Gastrocnemius medialis (tissue), 4 donors: ENCODE measurements at regions not wholly inside any gene's neighbourhood (a gene's known extent, or its start where the extent isn't known, plus 50 kb on each side); places are given as distances from the start of the nearest gene placed in this dataset.

Experiments used
- ATAC-seq, 2 donors: fragments of 150-250 bp; one replicate each; pipeline ENCODE4 v1.9.1; 2016
- DNase-seq, 2 donors: peaks; one replicate each; pipeline ENCODE4 v3.0.0-alpha.2; 2019
- H3K27ac ChIP-seq, 4 donors: fragments of 200-600 bp; sonication (generic); 1 replicate in 1 of 4; 2 replicates in 3 of 4; pipeline ENCODE4 v1.5.1; 2016 to 2018; ENCODE audit warnings: mild to moderate bottlenecking in 2 of 4, moderate library complexity in 1 of 4
- H3K27me3 ChIP-seq, 3 donors: fragments of 200-600 bp; sonication (generic) in 2 of 3; 1 replicate in 1 of 3; 2 replicates in 2 of 3; pipeline versions ENCODE4 v1.5.1 to v1.6.0; 2016 to 2019; ENCODE audit warnings: mild to moderate bottlenecking in 1 of 3, moderate library complexity in 1 of 3
- H3K36me3 ChIP-seq, 2 donors: fragments of 200-600 bp; sonication (generic) in 1 of 2; one replicate each; pipeline ENCODE4 v1.5.1; 2017 to 2018
- H3K4me1 ChIP-seq, 2 donors: fragments of 200-600 bp; sonication (generic) in 1 of 2; one replicate each; pipeline ENCODE4 v1.5.1; 2016 to 2017; ENCODE audit warnings: mild to moderate bottlenecking in 2 of 2
- H3K4me3 ChIP-seq, 4 donors: fragments of 200-600 bp; sonication (generic) in 3 of 4; 1 replicate in 1 of 4; 2 replicates in 3 of 4; pipeline ENCODE4 v1.5.1; 2016 to 2019; ENCODE audit warnings: mild to moderate bottlenecking in 2 of 4
- H3K9me3 ChIP-seq, 3 donors: fragments of 200-600 bp; sonication (generic) in 2 of 3; 1 replicate in 1 of 3; 2 replicates in 2 of 3; pipeline ENCODE4 v1.5.1; 2016 to 2019
- POLR2A ChIP-seq, 2 donors: fragments of 450-650 bp; IDR thresholded peaks; one replicate each; pipeline ENCODE4 v1.6.1; 2017; ENCODE audit warnings: antibody characterized with exemption in 2 of 2, mild to moderate bottlenecking in 2 of 2, moderate library complexity in 2 of 2
- in situ Hi-C, 4 donors: fragments of 200-750 bp; cut with MboI; loops; one replicate each; pipeline versions ENCODE4 v1.15.0 to v1.8.0; 2017; ENCODE audit warnings: low sequenced_read_pairs in 4 of 4
- intact Hi-C: fragments of 100-400 bp; cut with DNase I; formaldehyde crosslinking; loops from one replicate; pipeline ENCODE4 v1.15.1; 2023; ENCODE audit warnings: low total_unique reads
- TF ChIP-seq, protein P1 (sequence below), 5 experiments: fragments of 450-650 bp in 3 of 5; fragments of 200-600 bp in 2 of 5; sonication (generic) in 2 of 5; IDR thresholded peaks in 4 of 5; conservative IDR thresholded peaks in 1 of 5; 1 replicate in 4 of 5; 2 replicates in 1 of 5; pipeline ENCODE4 v1.5.1; 2016 to 2019; ENCODE audit warnings: antibody characterized with exemption in 5 of 5, mild to moderate bottlenecking in 3 of 5, moderate library complexity in 3 of 5

DNA sequence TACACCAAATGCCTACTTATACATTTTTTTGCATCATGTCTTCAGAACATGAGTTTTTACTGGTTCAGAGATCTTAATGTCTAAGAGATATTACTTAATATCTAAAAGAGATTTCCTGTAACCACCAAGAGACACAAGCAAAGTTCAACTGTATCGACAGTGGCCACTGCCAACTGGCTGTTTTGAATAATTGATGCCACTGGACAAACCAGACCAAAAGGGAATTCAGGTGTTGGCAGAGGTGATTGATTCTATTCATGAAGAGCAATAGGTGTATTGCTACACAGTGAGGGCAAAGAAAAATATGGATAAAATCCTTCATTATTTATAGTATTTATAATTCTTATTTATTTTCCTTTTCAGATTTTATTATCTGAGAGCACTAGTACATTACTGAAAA is 58.5 kb upstream of the ANKRD17 start:
- TF ChIP-seq, protein P1, sequence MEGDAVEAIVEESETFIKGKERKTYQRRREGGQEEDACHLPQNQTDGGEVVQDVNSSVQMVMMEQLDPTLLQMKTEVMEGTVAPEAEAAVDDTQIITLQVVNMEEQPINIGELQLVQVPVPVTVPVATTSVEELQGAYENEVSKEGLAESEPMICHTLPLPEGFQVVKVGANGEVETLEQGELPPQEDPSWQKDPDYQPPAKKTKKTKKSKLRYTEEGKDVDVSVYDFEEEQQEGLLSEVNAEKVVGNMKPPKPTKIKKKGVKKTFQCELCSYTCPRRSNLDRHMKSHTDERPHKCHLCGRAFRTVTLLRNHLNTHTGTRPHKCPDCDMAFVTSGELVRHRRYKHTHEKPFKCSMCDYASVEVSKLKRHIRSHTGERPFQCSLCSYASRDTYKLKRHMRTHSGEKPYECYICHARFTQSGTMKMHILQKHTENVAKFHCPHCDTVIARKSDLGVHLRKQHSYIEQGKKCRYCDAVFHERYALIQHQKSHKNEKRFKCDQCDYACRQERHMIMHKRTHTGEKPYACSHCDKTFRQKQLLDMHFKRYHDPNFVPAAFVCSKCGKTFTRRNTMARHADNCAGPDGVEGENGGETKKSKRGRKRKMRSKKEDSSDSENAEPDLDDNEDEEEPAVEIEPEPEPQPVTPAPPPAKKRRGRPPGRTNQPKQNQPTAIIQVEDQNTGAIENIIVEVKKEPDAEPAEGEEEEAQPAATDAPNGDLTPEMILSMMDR (IDR thresholded peaks at IDR 0.05 in 4 of 5, conservative IDR thresholded peaks at IDR 0.05 in 1 of 5) = no peak
- TF ChIP-seq POLR2A (IDR thresholded peaks at IDR 0.05) = no peak
- in situ Hi-C loops = loop anchor here in 2 of 4 donors (25.0 kb wide), 2 partner anchors 320 to 820 kb away; no protein-coding TSS in a partner anchor
- no peak overlapping the region for H3K4me3 ChIP-seq
- intact Hi-C loops = no loop called here
- no peak for DNase-seq
- H3K27ac ChIP-seq = no peak overlapping the region
- no peaks in the 10 kb centered on the region for H3K27me3 ChIP-seq
- no peaks in the 10 kb centered on the region for H3K9me3 ChIP-seq
- no peak for ATAC-seq
- H3K36me3 ChIP-seq = no peaks in the 10 kb centered on the region
- no peaks in the 10 kb centered on the region for H3K4me1 ChIP-seq

DNA sequence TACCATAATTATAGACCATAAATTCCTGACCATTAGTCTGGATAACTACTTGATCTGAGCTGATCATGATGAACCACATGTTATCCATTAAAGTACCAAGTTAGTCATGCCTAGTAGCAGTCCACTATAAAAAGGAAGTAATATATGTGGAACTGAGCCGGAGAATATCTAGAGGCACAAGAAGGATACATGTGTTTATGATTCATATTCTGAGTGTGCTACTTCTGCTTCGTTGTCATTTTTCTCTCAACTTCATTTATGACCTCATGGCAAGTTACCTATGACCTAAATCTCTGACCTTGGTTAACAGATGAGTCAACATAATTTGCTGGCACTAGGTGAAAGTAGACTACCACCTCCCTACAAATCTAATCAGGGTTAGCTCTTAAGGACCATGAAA is 56.5 kb upstream of the ANKRD17 start:
- Histone ChIP-seq H3K4me1 (no peaks in the 10 kb centered on the region), H3K27me3 (no peaks in the 10 kb centered on the region), H3K27ac (no peak overlapping the region), H3K36me3 (no peaks in the 10 kb centered on the region), H3K9me3 (no peaks in the 10 kb centered on the region), H3K4me3 (no peak overlapping the region)
- in situ Hi-C loops (loop anchor here in 2 of 4 donors (25.0 kb wide), 2 partner anchors 322 to 822 kb away; no protein-coding TSS in a partner anchor), intact Hi-C loops (no loop called here)
- DNase-seq = no peak
- TF ChIP-seq, protein P1 (IDR thresholded peaks at IDR 0.05 in 4 of 5, conservative IDR thresholded peaks at IDR 0.05 in 1 of 5) = no peak
- TF ChIP-seq POLR2A (IDR thresholded peaks at IDR 0.05) = no peak
- ATAC-seq = no peak

DNA sequence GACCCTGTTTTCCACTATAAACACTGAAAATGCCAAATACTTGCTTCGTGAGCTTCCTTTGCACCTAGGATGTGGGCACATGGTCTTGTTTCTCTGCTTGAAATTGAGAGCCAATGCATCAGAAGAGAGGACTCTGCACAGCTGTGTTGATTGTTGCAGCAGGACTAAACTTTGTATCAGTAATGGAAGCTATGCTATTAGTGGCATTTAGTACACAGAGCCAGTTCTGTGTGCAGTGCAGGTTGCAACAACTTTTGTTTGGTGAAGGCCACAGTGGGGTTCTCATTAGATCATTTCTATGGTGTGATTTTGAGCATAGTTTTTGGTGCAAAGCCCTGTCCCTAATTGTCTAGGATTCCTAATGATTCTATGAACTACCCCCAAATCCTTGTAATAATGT is 54.4 kb upstream of the ANKRD17 start:
- Histone ChIP-seq H3K27ac (no peak overlapping the region), H3K36me3 (no peaks in the 10 kb centered on the region), H3K9me3 (no peaks in the 10 kb centered on the region), H3K4me3 (no peak overlapping the region), H3K4me1 (no peaks in the 10 kb centered on the region), H3K27me3 (no peaks in the 10 kb centered on the region)
- no peak for ATAC-seq
- intact Hi-C loops = loop anchor here (5.0 kb wide), 1 partner anchor 339 kb away; no protein-coding TSS in a partner anchor
- DNase-seq = no peak
- in situ Hi-C loops = loop anchor here in 2 of 4 donors (25.0 kb wide), 2 partner anchors 324 to 824 kb away; no protein-coding TSS in a partner anchor
- TF ChIP-seq, protein P1 (IDR thresholded peaks at IDR 0.05 in 4 of 5, conservative IDR thresholded peaks at IDR 0.05 in 1 of 5) = no peak
- TF ChIP-seq POLR2A (IDR thresholded peaks at IDR 0.05) = no peak

DNA sequence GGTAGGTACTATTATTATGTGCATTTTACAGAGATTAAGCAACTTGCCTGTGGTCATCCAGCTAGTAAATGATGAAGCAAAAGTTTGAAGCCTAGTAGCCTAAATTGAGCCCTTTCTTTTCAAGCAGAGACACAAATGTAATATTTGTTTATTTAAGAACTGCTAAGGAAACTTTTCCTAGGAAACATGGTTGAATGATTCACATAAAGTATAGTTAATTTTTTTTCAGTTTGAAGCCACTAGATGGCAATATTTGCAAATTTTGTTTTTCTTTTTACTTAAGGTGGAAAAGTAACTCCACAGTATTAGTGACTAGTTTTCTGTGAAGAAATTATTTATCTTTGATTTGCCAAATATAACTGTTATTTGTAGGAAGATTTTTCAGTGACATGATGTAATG is 52.8 kb upstream of the ANKRD17 start:
- TF ChIP-seq POLR2A (IDR thresholded peaks at IDR 0.05) = no peak
- TF ChIP-seq, protein P1 (IDR thresholded peaks at IDR 0.05 in 4 of 5, conservative IDR thresholded peaks at IDR 0.05 in 1 of 5) = peak in 2 of 5 experiments; percentile 17 to 37
- Histone ChIP-seq H3K4me1 (no peaks in the 10 kb centered on the region), H3K4me3 (no peak overlapping the region), H3K27me3 (no peaks in the 10 kb centered on the region), H3K36me3 (no peaks in the 10 kb centered on the region), H3K9me3 (no peaks in the 10 kb centered on the region), H3K27ac (no peak overlapping the region)
- intact Hi-C loops (loop anchor here (5.0 kb wide), 1 partner anchor 341 kb away; no protein-coding TSS in a partner anchor), in situ Hi-C loops (loop anchor here in 2 of 4 donors (25.0 kb wide), 2 partner anchors 326 to 826 kb away; no protein-coding TSS in a partner anchor)
- DNase-seq (no peak), ATAC-seq (no peak)

DNA sequence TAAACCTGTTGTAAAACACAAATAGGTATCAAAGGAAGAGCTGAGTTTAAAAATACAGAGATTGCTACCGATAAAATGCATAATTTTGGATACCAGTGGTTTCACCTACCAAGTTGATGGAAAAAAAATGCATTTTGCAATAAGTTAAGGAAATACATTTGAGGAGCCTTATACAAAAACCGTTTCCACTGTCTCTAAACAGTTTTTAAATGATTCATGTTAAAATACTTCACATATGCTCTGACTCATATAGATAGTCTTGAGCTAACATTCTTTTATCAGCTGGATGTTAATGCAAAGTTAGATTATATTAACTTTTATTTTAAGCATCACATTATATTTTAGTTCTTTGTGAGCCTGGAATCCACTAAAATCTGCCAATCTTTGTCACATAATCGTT is 50.6 kb upstream of the ANKRD17 start:
- Histone ChIP-seq H3K9me3 (no peaks in the 10 kb centered on the region), H3K27ac (no peak overlapping the region), H3K4me1 (no peaks in the 10 kb centered on the region), H3K27me3 (no peaks in the 10 kb centered on the region), H3K36me3 (no peaks in the 10 kb centered on the region), H3K4me3 (no peak overlapping the region)
- in situ Hi-C loops = loop anchor here in 2 of 4 donors (25.0 kb wide), 2 partner anchors 328 to 828 kb away; no protein-coding TSS in a partner anchor
- no peak for ATAC-seq
- no peak for TF ChIP-seq POLR2A (IDR thresholded peaks at IDR 0.05)
- TF ChIP-seq, protein P1 (IDR thresholded peaks at IDR 0.05 in 4 of 5, conservative IDR thresholded peaks at IDR 0.05 in 1 of 5) = no peak
- no peak for DNase-seq
- intact Hi-C loops = no loop called here
